Spleen (tissue), 11 donors: ENCODE measurements at regions not wholly inside any gene's neighbourhood (a gene's known extent, or its start where the extent isn't known, plus 50 kb on each side); places are given as distances from the start of the nearest gene placed in this dataset.

Experiments used
- DNase-seq: peaks from one replicate; pipeline ENCODE4 v3.0.0-alpha.2; 2020
- H3K27ac ChIP-seq, 8 donors: fragments of 200-600 bp; sonication (generic) in 7 of 8; 1 replicate in 4 of 8; 2 replicates in 4 of 8; pipeline versions ENCODE4 v1.5.0 to v1.8.0; 2016 to 2021; ENCODE audit warnings: inconsistent platforms in 4 of 8, mild to moderate bottlenecking in 4 of 8, moderate library complexity in 1 of 8
- H3K27me3 ChIP-seq, 7 donors: fragments of 200-600 bp; sonication (generic) in 6 of 7; replicated peaks in 1 of 7; 1 replicate in 4 of 7; 2 replicates in 3 of 7; pipeline versions ENCODE4 v1.5.0 to v1.8.0; 2016 to 2021; ENCODE audit warnings: inconsistent platforms in 3 of 7, mild to moderate bottlenecking in 1 of 7
- H3K36me3 ChIP-seq, 6 donors: fragments of 200-600 bp; sonication (generic) in 5 of 6; 1 replicate in 4 of 6; 2 replicates in 2 of 6; pipeline versions ENCODE4 v1.5.0 to v1.8.0; 2016 to 2021; ENCODE audit warnings: inconsistent platforms in 2 of 6
- H3K4me1 ChIP-seq, 6 donors: fragments of 200-600 bp; sonication (generic) in 5 of 6; 1 replicate in 3 of 6; 2 replicates in 3 of 6; pipeline versions ENCODE4 v1.5.0 to v1.8.0; 2016 to 2021; ENCODE audit warnings: inconsistent platforms in 3 of 6
- H3K4me3 ChIP-seq, 8 donors: fragments of 200-600 bp; sonication (generic) in 7 of 8; 1 replicate in 4 of 8; 2 replicates in 4 of 8; pipeline versions ENCODE4 v1.5.0 to v1.8.0; 2016 to 2021; ENCODE audit warnings: inconsistent platforms in 4 of 8, mild to moderate bottlenecking in 4 of 8, moderate library complexity in 2 of 8
- H3K9me3 ChIP-seq, 8 donors: fragments of 200-600 bp; sonication (generic) in 7 of 8; 1 replicate in 4 of 8; 2 replicates in 4 of 8; pipeline versions ENCODE4 v1.5.0 to v1.8.0; 2016 to 2021; ENCODE audit warnings: inconsistent platforms in 4 of 8
- CTCF ChIP-seq, 11 experiments: fragments of 200-600 bp in 7 of 11; fragments of 450-650 bp in 4 of 11; sonication (generic) in 4 of 11; IDR thresholded peaks in 8 of 11; conservative IDR thresholded peaks in 3 of 11; 1 replicate in 7 of 11; 2 replicates in 4 of 11; pipeline versions ENCODE4 v1.4.0 to v1.8.0; 2016 to 2021; ENCODE audit warnings: antibody characterized with exemption in 11 of 11, inconsistent platforms in 4 of 11, mild to moderate bottlenecking in 1 of 11
- POLR2A ChIP-seq, 3 donors: fragments of 450-650 bp; IDR thresholded peaks; one replicate each; pipeline ENCODE4 v1.5.1; 2017; ENCODE audit warnings: antibody characterized with exemption in 3 of 3, mild to moderate bottlenecking in 1 of 3
- POLR2AphosphoS5 ChIP-seq, 3 donors: sonication (generic); formaldehyde crosslinking; IDR thresholded peaks; one replicate each; pipeline ENCODE4 v1.5.1; 2017; ENCODE audit warnings: antibody characterized with exemption in 3 of 3
- WGBS, 5 donors: extraction: QIAGEN DNeasy Blood & Tissue Kit in 3 of 5; methylation state at CpG; one replicate each; pipeline versions ENCODE4 v1.1.5 to v1.1.7; 2013 to 2018; 5-methylcytosine and 5-hydroxymethylcytosine counted together
- intact Hi-C: fragments of 100-400 bp; cut with DNase I; formaldehyde crosslinking; loops from one replicate; pipeline ENCODE4 v1.15.0; 2023; ENCODE audit warnings: low total_unique reads
- donor health status: healthy with polysubstance abuse.
- donor health status: DM: no; HTN: no; CAD: no; lungs with moderate emphysema.
- donor health status: DM: no; HTN: no; CAD: no.
- donor health status: Bipolar disorder and iron deficiency.
- donor health status: healthy.
- donor health status: DM: no; HTN: no; CAD: no.
- donor health status: DM: yes; HTN: yes; CAD: no.

GRCh38 chr10:8992009-8992408 lies 937.5 kb downstream of the GATA3 start:
- 73 to 84% (median 78%) methylated on average over 1 of the region's 1 CpG for WGBS, 5 donors
- H3K4me3 ChIP-seq: no peak overlapping the region
- intact Hi-C loops: no loop called here

GRCh38 chr10:8993864-8994263 lies 939.4 kb downstream of the GATA3 start:
- Histone ChIP-seq H3K4me3 (no peak overlapping the region), H3K27ac (no peak overlapping the region), H3K4me1 (no peaks in the 10 kb centered on the region), H3K9me3 (no peaks in the 10 kb centered on the region), H3K36me3 (no peaks in the 10 kb centered on the region), H3K27me3 (no peaks in the 10 kb centered on the region)
- intact Hi-C loops: no loop called here
- no peak for DNase-seq
- no peak for TF ChIP-seq POLR2AphosphoS5 (IDR thresholded peaks at IDR 0.05)
- no peak for TF ChIP-seq POLR2A (IDR thresholded peaks at IDR 0.05)
- no peak for TF ChIP-seq CTCF (IDR thresholded peaks at IDR 0.05 in 8 of 11, conservative IDR thresholded peaks at IDR 0.05 in 3 of 11)
- 75 to 82% (median 78%) methylated on average over 8 of the region's 8 CpGs for WGBS, 5 donors

More at GRCh38 chr10:8992009-8992408, 937.5 kb downstream of the GATA3 start:
- Histone ChIP-seq H3K36me3 (no peaks in the 10 kb centered on the region), H3K9me3 (no peaks in the 10 kb centered on the region), H3K27ac (no peak overlapping the region), H3K27me3 (no peaks in the 10 kb centered on the region), H3K4me1 (no peaks in the 10 kb centered on the region)
- no peak for TF ChIP-seq POLR2A (IDR thresholded peaks at IDR 0.05)
- TF ChIP-seq CTCF (IDR thresholded peaks at IDR 0.05 in 8 of 11, conservative IDR thresholded peaks at IDR 0.05 in 3 of 11): no peak
- TF ChIP-seq POLR2AphosphoS5 (IDR thresholded peaks at IDR 0.05): no peak
- DNase-seq: no peak

GRCh38 chr10:8998751-8999150 lies 944.3 kb downstream of the GATA3 start:
- Histone ChIP-seq H3K4me3 (no peak overlapping the region), H3K36me3 (no peaks in the 10 kb centered on the region), H3K9me3 (no peaks in the 10 kb centered on the region), H3K27ac (no peak overlapping the region), H3K27me3 (no peaks in the 10 kb centered on the region), H3K4me1 (no peaks in the 10 kb centered on the region)
- intact Hi-C loops: no loop called here
- TF ChIP-seq CTCF (IDR thresholded peaks at IDR 0.05 in 8 of 11, conservative IDR thresholded peaks at IDR 0.05 in 3 of 11): no peak
- no peak for TF ChIP-seq POLR2AphosphoS5 (IDR thresholded peaks at IDR 0.05)
- no peak for TF ChIP-seq POLR2A (IDR thresholded peaks at IDR 0.05)
- no peak for DNase-seq

GRCh38 chr10:9003122-9003521 lies 948.6 kb downstream of the GATA3 start:
- no peak overlapping the region for H3K27ac ChIP-seq
- H3K27me3 ChIP-seq: no peaks in the 10 kb centered on the region
- 81 to 91% (median 88%) methylated on average over 4 of the region's 4 CpGs for WGBS, 5 donors
- no peak for DNase-seq
- no peaks in the 10 kb centered on the region for H3K9me3 ChIP-seq
- TF ChIP-seq CTCF (IDR thresholded peaks at IDR 0.05 in 8 of 11, conservative IDR thresholded peaks at IDR 0.05 in 3 of 11): no peak
- TF ChIP-seq POLR2AphosphoS5 (IDR thresholded peaks at IDR 0.05): no peak
- H3K4me3 ChIP-seq: no peak overlapping the region
- intact Hi-C loops: no loop called here
- no peaks in the 10 kb centered on the region for H3K36me3 ChIP-seq
- no peaks in the 10 kb centered on the region for H3K4me1 ChIP-seq
